Panc1 (cell line): ENCODE measurements at regions not wholly inside any gene's neighbourhood (a gene's known extent, or its start where the extent isn't known, plus 50 kb on each side); places are given as distances from the start of the nearest gene placed in this dataset.

Experiments used
- ATAC-seq: fragments of 200-7000 bp; cut with Tn5 transposase; 2 replicates; pipeline ENCODE4 v1.9.1; 2020; ENCODE audit warnings: mild to moderate bottlenecking, moderate library complexity
- BruUV-seq: library from RNA; stranded (reverse); fragments of 400-500 nt; replicated peaks from 2 replicates; lab custom pipeline; 2021; lab: Mats Ljungman, UMichigan
- CTCF ChIA-PET: fragments of 300-600 bp; sonication (Branson Sonifier 250); formaldehyde crosslinking; loops from one replicate; lab custom pipeline; 2022; ENCODE audit warnings: antibody characterized with exemption; lab: Charles Lee
- POLR2A ChIA-PET: fragments of 300-600 bp; sonication (Branson Sonifier 250); formaldehyde crosslinking; loops from one replicate; lab custom pipeline; 2022; ENCODE audit warnings: antibody characterized with exemption; lab: Charles Lee
- DNase-seq: peaks from one replicate; pipeline ENCODE4 v3.0.0-alpha.2; 2010; ENCODE audit warnings: low read depth, low spot score
- H3K27ac ChIP-seq: 2 replicates; pipeline ENCODE4 v1.5.1; 2011; ENCODE audit warnings: mild to moderate bottlenecking, low read length, inconsistent platforms
- H3K27me3 ChIP-seq: fragments of 200-500 bp; sonication (Bioruptor generic); 2 replicates; pipeline ENCODE4 v1.6.0; 2014; ENCODE audit warnings: low read length, inconsistent platforms; ENCODE audit not compliant: control insufficient read depth, insufficient read depth
- H3K36me3 ChIP-seq: fragments of 200-500 bp; sonication (Bioruptor generic); 2 replicates; pipeline ENCODE4 v1.5.1; 2014; ENCODE audit warnings: inconsistent platforms, mild to moderate bottlenecking, low read length, moderate library complexity; ENCODE audit not compliant: control insufficient read depth, insufficient read depth
- H3K4me1 ChIP-seq: 2 replicates; pipeline ENCODE4 v1.5.1; 2011; ENCODE audit warnings: inconsistent platforms, mild to moderate bottlenecking, low read length, moderate library complexity; ENCODE audit not compliant: control insufficient read depth, insufficient read depth
- H3K4me3 ChIP-seq, 2 experiments: 2 replicates each; pipeline ENCODE4 v1.5.1; 2011 to 2012; ENCODE audit warnings: low read depth in 2 of 2, low read length in 2 of 2, mild to moderate bottlenecking in 2 of 2, inconsistent platforms in 1 of 2, moderate library complexity in 1 of 2
- H3K9me3 ChIP-seq: fragments of 200-500 bp; sonication (Bioruptor generic); 2 replicates; pipeline ENCODE4 v1.5.1; 2014; ENCODE audit warnings: low read depth, mild to moderate bottlenecking, inconsistent platforms, low read length, moderate library complexity; ENCODE audit not compliant: control insufficient read depth, insufficient read depth
- CTCF ChIP-seq: fragments of 450-650 bp; IDR thresholded peaks from 2 replicates; pipeline ENCODE4 v1.5.1; 2017; ENCODE audit warnings: mild to moderate bottlenecking
- POLR2AphosphoS5 ChIP-seq: IDR thresholded peaks from 2 replicates; pipeline ENCODE4 v1.6.1; 2012; ENCODE audit warnings: mild to moderate bottlenecking, low read depth, low read length, moderate library complexity
- REST ChIP-seq, 2 experiments: IDR thresholded peaks; 2 replicates each; pipeline ENCODE4 v1.6.1; 2011 to 2012; ENCODE audit warnings: low read depth in 2 of 2, control low read depth in 1 of 2, low read length in 1 of 2, mild to moderate bottlenecking in 1 of 2, moderate library complexity in 1 of 2; ENCODE audit not compliant: insufficient read depth in 1 of 2
- SIN3A ChIP-seq: IDR thresholded peaks from 2 replicates; pipeline ENCODE4 v1.6.1; 2012; ENCODE audit warnings: low read depth, mild to moderate bottlenecking, low read length, moderate library complexity, borderline replicate concordance; ENCODE audit not compliant: insufficient read depth
- TCF7L2 ChIP-seq: IDR thresholded peaks from 2 replicates; pipeline ENCODE4 v1.6.1; 2011; ENCODE audit warnings: mild to moderate bottlenecking, low read depth, low read length, inconsistent platforms
- in situ Hi-C: cut with HindIII; loops from 2 replicates; pipeline ENCODE4 v1.10.0; 2016; ENCODE audit warnings: low sequenced_read_pairs, low pct_unique_long_range_greater_than_20kb
- intact Hi-C: fragments of 100-400 bp; cut with micrococcal nuclease; formaldehyde crosslinking; loops from one replicate; pipeline ENCODE4 v1.10.0; 2022; ENCODE audit not compliant: unreplicated experiment

GRCh38 chr11:87463486-87464102 is 425.9 kb downstream of the TMEM135 start:
- POLR2A ChIA-PET = no interaction called here
- Histone ChIP-seq H3K27ac (no peak overlapping the region), H3K9me3 (no peaks in the 10 kb centered on the region), H3K4me3 (no peak overlapping the region), H3K27me3 (peaks cover 2% of the 10 kb centered on the region; the same call in 1 of the 2 replicates), H3K4me1 (no peaks in the 10 kb centered on the region), H3K36me3 (no peaks in the 10 kb centered on the region)
- BruUV-seq = no TSS peak
- in situ Hi-C loops (no loop called here), intact Hi-C loops (loop anchor here (10.0 kb wide), 1 partner anchor 1081 kb away; no protein-coding TSS in a partner anchor)
- TF ChIP-seq TCF7L2 (no peak), REST (IDR thresholded peaks at IDR 0.05; ENCODE audit: insufficient read depth in 1 of 2, low read depth in 2 of 2, low read length in 1 of 2) (no peak), CTCF (peak; percentile 75), POLR2AphosphoS5 (no peak), SIN3A (no peak)
- ATAC-seq (peak; percentile 86), DNase-seq (peak; percentile 17)
- CTCF ChIA-PET = interaction anchor here (0.6 kb wide), 1 partner anchor 474 kb away, joined by 3 read pairs; no protein-coding TSS in a partner anchor

- BruUV-seq = no TSS peak
- intact Hi-C loops (loop anchor here (10.0 kb wide), 1 partner anchor 1083 kb away; no protein-coding TSS in a partner anchor), in situ Hi-C loops (no loop called here)
- DNase-seq = no peak
- Histone ChIP-seq H3K27ac (no peak overlapping the region), H3K4me1 (no peaks in the 10 kb centered on the region), H3K9me3 (no peaks in the 10 kb centered on the region), H3K4me3 (no peak overlapping the region), H3K27me3 (peaks cover 2% of the 10 kb centered on the region; the same call in 1 of the 2 replicates), H3K36me3 (no peaks in the 10 kb centered on the region)
- CTCF ChIA-PET = no interaction called here
- POLR2A ChIA-PET = no interaction called here
- no peak for TF ChIP-seq SIN3A
- TF ChIP-seq REST (IDR thresholded peaks at IDR 0.05; ENCODE audit: insufficient read depth in 1 of 2, low read depth in 2 of 2, low read length in 1 of 2) = no peak
- ATAC-seq = no peak
Observed at GRCh38 chr11:87462171-87462570, 424.4 kb downstream of the TMEM135 start.
